ENCODE measurements at regions not wholly inside any gene's neighbourhood (a gene's known extent, or its start where the extent isn't known, plus 50 kb on each side); places are given as distances from the start of the nearest gene placed in this dataset.

DNA sequence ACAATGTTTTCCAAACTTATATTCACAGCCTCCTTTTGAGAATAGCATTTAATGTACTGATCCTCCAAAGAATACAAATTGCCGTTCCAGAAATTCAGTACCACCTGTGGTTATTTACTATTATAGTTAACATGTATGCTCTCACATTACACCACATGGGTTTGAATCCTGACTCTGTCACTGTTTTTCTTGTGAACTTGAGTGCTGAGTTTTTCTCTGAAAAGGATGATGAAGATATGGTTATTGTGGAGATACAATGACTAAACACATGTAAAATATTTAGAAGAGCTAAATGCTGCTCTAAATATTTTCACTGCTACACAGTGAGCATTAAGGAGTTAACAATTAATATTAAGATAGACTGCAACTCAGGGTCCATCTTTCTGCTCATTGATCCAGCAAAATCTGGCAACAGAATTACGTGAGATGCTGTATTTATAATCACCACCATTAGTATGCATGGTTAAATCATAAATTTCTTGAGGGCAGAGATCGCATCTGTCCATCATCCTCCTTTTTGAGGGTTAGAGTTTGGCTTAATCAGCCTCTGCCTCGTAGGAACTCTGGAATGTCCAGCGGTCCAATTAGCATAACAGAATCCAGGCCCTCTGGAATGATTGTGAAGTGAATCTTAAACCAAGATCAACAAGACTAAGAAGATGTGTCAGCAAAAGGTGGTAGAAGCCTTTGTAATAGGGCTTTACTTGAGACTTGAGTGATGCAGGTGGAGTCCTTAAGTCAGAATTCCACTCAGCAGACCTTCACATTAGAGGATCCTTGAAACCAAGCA lies 152.8 kb downstream of the MACC1 start:
- no peak overlapping the region for H2AFZ ChIP-seq (ENCODE audit: low read depth, low read length, severe bottlenecking)
- H3K4me3 ChIP-seq (ENCODE audit: insufficient read depth, low read length, poor library complexity, severe bottlenecking) = no peak overlapping the region
- TF ChIP-seq, protein P1, sequence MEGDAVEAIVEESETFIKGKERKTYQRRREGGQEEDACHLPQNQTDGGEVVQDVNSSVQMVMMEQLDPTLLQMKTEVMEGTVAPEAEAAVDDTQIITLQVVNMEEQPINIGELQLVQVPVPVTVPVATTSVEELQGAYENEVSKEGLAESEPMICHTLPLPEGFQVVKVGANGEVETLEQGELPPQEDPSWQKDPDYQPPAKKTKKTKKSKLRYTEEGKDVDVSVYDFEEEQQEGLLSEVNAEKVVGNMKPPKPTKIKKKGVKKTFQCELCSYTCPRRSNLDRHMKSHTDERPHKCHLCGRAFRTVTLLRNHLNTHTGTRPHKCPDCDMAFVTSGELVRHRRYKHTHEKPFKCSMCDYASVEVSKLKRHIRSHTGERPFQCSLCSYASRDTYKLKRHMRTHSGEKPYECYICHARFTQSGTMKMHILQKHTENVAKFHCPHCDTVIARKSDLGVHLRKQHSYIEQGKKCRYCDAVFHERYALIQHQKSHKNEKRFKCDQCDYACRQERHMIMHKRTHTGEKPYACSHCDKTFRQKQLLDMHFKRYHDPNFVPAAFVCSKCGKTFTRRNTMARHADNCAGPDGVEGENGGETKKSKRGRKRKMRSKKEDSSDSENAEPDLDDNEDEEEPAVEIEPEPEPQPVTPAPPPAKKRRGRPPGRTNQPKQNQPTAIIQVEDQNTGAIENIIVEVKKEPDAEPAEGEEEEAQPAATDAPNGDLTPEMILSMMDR (IDR thresholded peaks at IDR 0.05; ENCODE audit: insufficient read depth, low read length, poor library complexity, severe bottlenecking) = no peak
- TF ChIP-seq EZH2phosphoT487 (conservative IDR thresholded peaks at IDR 0.05; ENCODE audit: low read length) = no peak
- 0 out of 2 replicates have a peak, but pooled peaks cover 7% of the 10 kb centered on the region for H3K9me3 ChIP-seq (ENCODE audit: insufficient read depth, low read length)
- H3F3A ChIP-seq (ENCODE audit: insufficient read depth) = no peaks in the 10 kb centered on the region
- H3K4me2 ChIP-seq (ENCODE audit: low read depth, low read length, poor library complexity, severe bottlenecking) = no peak overlapping the region
- no peaks in the 10 kb centered on the region for H3K27me3 ChIP-seq (ENCODE audit: low read length)
- no peaks in the 10 kb centered on the region for H4K20me1 ChIP-seq (ENCODE audit: low read depth, low read length)
- H3K79me2 ChIP-seq (ENCODE audit: insufficient read depth, low read length) = no peaks in the 10 kb centered on the region
- H3K27ac ChIP-seq (ENCODE audit: low read depth, low read length) = no peak overlapping the region
- no peak overlapping the region for H3K9ac ChIP-seq (ENCODE audit: low read length)
- H3K9me2 ChIP-seq (replicated peaks; ENCODE audit: insufficient read depth, low read length) = no peaks in the 10 kb centered on the region
- H3K36me3 ChIP-seq (ENCODE audit: low read length) = peaks cover 5% of the 10 kb centered on the region; the same call in 1 of the 2 replicates

DNA sequence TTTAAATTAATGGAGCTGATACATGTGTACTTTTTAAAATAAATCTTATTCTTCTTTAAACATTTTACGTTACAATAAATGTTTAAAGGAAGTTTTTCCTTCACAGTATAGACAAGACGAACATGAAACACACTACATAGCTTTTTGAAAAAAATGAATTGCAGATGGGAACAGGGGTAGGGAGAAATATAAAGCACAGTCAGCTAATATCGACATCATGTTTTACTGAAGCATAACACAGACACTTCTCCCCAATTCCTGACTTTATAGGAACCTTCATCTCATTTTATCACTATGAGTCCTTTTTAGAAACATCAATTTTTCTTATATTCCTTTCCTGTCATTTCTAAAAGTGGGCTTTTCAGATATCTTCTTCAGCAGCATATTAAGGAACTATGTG lies 153.5 kb downstream of the MACC1 start:
- H3K9ac ChIP-seq (ENCODE audit: low read length) = no peak overlapping the region
- H4K20me1 ChIP-seq (ENCODE audit: low read depth, low read length) = no peaks in the 10 kb centered on the region
- TF ChIP-seq, protein P1 (IDR thresholded peaks at IDR 0.05; ENCODE audit: insufficient read depth, low read length, poor library complexity, severe bottlenecking) = no peak
- TF ChIP-seq EZH2phosphoT487 (conservative IDR thresholded peaks at IDR 0.05; ENCODE audit: low read length) = no peak
- no peak overlapping the region for H3K27ac ChIP-seq (ENCODE audit: low read depth, low read length)
- H3K4me2 ChIP-seq (ENCODE audit: low read depth, low read length, poor library complexity, severe bottlenecking) = no peak overlapping the region
- no peaks in the 10 kb centered on the region for H3K79me2 ChIP-seq (ENCODE audit: insufficient read depth, low read length)
- H3K27me3 ChIP-seq (ENCODE audit: low read length) = no peaks in the 10 kb centered on the region
- no peaks in the 10 kb centered on the region for H3K9me2 ChIP-seq (replicated peaks; ENCODE audit: insufficient read depth, low read length)
- H3K4me3 ChIP-seq (ENCODE audit: insufficient read depth, low read length, poor library complexity, severe bottlenecking) = no peak overlapping the region
- 0 out of 2 replicates have a peak, but pooled peaks cover 7% of the 10 kb centered on the region for H3K9me3 ChIP-seq (ENCODE audit: insufficient read depth, low read length)
- H3F3A ChIP-seq (ENCODE audit: insufficient read depth) = no peaks in the 10 kb centered on the region
- peaks cover 5% of the 10 kb centered on the region; the same call in 1 of the 2 replicates for H3K36me3 ChIP-seq (ENCODE audit: low read length)
- H2AFZ ChIP-seq (ENCODE audit: low read depth, low read length, severe bottlenecking) = no peak overlapping the region

DNA sequence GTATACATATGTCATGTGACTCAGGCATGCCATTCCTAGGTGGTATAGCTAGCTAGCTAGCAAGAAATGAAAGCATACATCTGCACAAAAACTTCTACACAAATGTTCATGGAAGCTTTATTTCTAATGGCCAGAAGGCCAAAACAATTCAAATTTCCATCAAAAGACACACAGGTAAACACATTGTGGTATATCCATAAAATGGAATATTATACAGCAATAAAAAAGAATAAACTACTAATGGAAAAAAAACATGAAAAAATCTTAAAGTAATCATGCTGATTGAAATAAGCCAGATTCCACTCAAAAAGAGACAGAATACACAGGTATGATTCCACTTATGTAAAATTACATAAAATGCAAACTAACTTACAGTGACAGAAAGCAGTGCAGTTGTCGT lies 154.3 kb downstream of the MACC1 start:
- Histone ChIP-seq H2AFZ (ENCODE audit: low read depth, low read length, severe bottlenecking) (no peak overlapping the region), H3K4me2 (ENCODE audit: low read depth, low read length, poor library complexity, severe bottlenecking) (no peak overlapping the region), H3K79me2 (ENCODE audit: insufficient read depth, low read length) (no peaks in the 10 kb centered on the region), H3K27ac (ENCODE audit: low read depth, low read length) (no peak overlapping the region), H3K9me2 (replicated peaks; ENCODE audit: insufficient read depth, low read length) (no peaks in the 10 kb centered on the region), H3K9me3 (ENCODE audit: insufficient read depth, low read length) (0 out of 2 replicates have a peak, but pooled peaks cover 7% of the 10 kb centered on the region), H3K36me3 (ENCODE audit: low read length) (peaks cover 5% of the 10 kb centered on the region; the same call in 1 of the 2 replicates), H3F3A (ENCODE audit: insufficient read depth) (no peaks in the 10 kb centered on the region), H3K4me3 (ENCODE audit: insufficient read depth, low read length, poor library complexity, severe bottlenecking) (no peak overlapping the region), H4K20me1 (ENCODE audit: low read depth, low read length) (no peaks in the 10 kb centered on the region), H3K27me3 (ENCODE audit: low read length) (no peaks in the 10 kb centered on the region), H3K9ac (ENCODE audit: low read length) (no peak overlapping the region)
- TF ChIP-seq, protein P1 (IDR thresholded peaks at IDR 0.05; ENCODE audit: insufficient read depth, low read length, poor library complexity, severe bottlenecking) = no peak
- TF ChIP-seq EZH2phosphoT487 (conservative IDR thresholded peaks at IDR 0.05; ENCODE audit: low read length) = no peak

Data from SU-DHL-6 (cell line).